Esophagus squamous epithelium (tissue), 5 donors: ENCODE measurements at regions not wholly inside any gene's neighbourhood (a gene's known extent, or its start where the extent isn't known, plus 50 kb on each side); places are given as distances from the start of the nearest gene placed in this dataset.

Experiments
- DNase-seq: peaks from one replicate; lab custom pipeline; 2025; lab: John Stamatoyannopoulos, UW
- H3K27ac ChIP-seq, 4 donors: fragments of 200-600 bp; sonication (generic); one replicate each; pipeline ENCODE4 v1.5.1; 2016 to 2019; ENCODE audit warnings: mild to moderate bottlenecking in 1 of 4
- H3K27me3 ChIP-seq, 4 donors: fragments of 200-600 bp; sonication (generic); 1 replicate in 3 of 4; 2 replicates in 1 of 4; pipeline versions ENCODE4 v1.5.1 to v1.6.0; 2017 to 2021; ENCODE audit warnings: antibody characterized with exemption in 1 of 4
- H3K36me3 ChIP-seq, 3 donors: fragments of 200-600 bp; sonication (generic); one replicate each; pipeline ENCODE4 v1.5.1; 2016 to 2019
- H3K4me1 ChIP-seq, 3 donors: fragments of 200-600 bp; sonication (generic); one replicate each; pipeline ENCODE4 v1.5.1; 2017 to 2019
- H3K4me3 ChIP-seq, 4 donors: fragments of 200-600 bp; sonication (generic); 1 replicate in 3 of 4; 2 replicates in 1 of 4; pipeline ENCODE4 v1.5.1; 2016 to 2019; ENCODE audit warnings: mild to moderate bottlenecking in 2 of 4, moderate library complexity in 1 of 4
- H3K9me3 ChIP-seq, 3 donors: fragments of 200-600 bp; sonication (generic); one replicate each; pipeline ENCODE4 v1.5.1; 2016 to 2019
- CTCF ChIP-seq, 6 experiments: fragments of 450-650 bp in 4 of 6; fragments of 200-600 bp in 2 of 6; sonication (generic) in 2 of 6; IDR thresholded peaks; one replicate each; pipeline ENCODE4 v1.5.1; 2016 to 2019; ENCODE audit warnings: antibody characterized with exemption in 6 of 6, mild to moderate bottlenecking in 4 of 6, moderate library complexity in 4 of 6
- POLR2A ChIP-seq, 4 donors: fragments of 450-650 bp; IDR thresholded peaks; one replicate each; pipeline ENCODE4 v1.6.1; 2017; ENCODE audit warnings: antibody characterized with exemption in 4 of 4, mild to moderate bottlenecking in 4 of 4, moderate library complexity in 3 of 4
- WGBS, 2 donors: methylation state at CpG; one replicate each; pipeline ENCODE4 v1.1.5; 2018; 5-methylcytosine and 5-hydroxymethylcytosine counted together
- intact Hi-C: fragments of 100-400 bp; cut with DNase I; formaldehyde crosslinking; loops from one replicate; pipeline ENCODE4 v1.15.0; 2022
- donor health status: DM: yes; HTN: yes; CAD: no.

- Histone ChIP-seq H3K9me3 (no peaks in the 10 kb centered on the region), H3K4me1 (no peaks in the 10 kb centered on the region), H3K27me3 (no peaks in the 10 kb centered on the region), H3K4me3 (no peak overlapping the region), H3K36me3 (no peaks in the 10 kb centered on the region), H3K27ac (no peak overlapping the region)
- 13 to 62% methylated on average over 1 of the region's 1 CpG for WGBS, 2 donors
- no peak for DNase-seq
- intact Hi-C loops: no loop called here
- TF ChIP-seq CTCF (IDR thresholded peaks at IDR 0.05): no peak
- TF ChIP-seq POLR2A (IDR thresholded peaks at IDR 0.05): no peak
These were observed 577.0 kb downstream of the CDH11 start for GRCh38 chr16:64544859-64545258.

GRCh38 chr16:64543441-64543840, 578.4 kb downstream of the CDH11 start:
- intact Hi-C loops: no loop called here
- no peak for DNase-seq
- no peaks in the 10 kb centered on the region for H3K36me3 ChIP-seq
- no peaks in the 10 kb centered on the region for H3K9me3 ChIP-seq
- TF ChIP-seq CTCF (IDR thresholded peaks at IDR 0.05) (no peak), POLR2A (IDR thresholded peaks at IDR 0.05) (no peak)
- 78 to 79% methylated on average over 4 of the region's 4 CpGs for WGBS, 2 donors
- no peak overlapping the region for H3K27ac ChIP-seq
- no peak overlapping the region for H3K4me3 ChIP-seq
- H3K4me1 ChIP-seq: no peaks in the 10 kb centered on the region
- H3K27me3 ChIP-seq: no peaks in the 10 kb centered on the region

- WGBS, 2 donors: 44 to 78% methylated on average over 1 of the region's 1 CpG
- H3K27ac ChIP-seq: no peak overlapping the region
- no peak for TF ChIP-seq CTCF (IDR thresholded peaks at IDR 0.05)
- TF ChIP-seq POLR2A (IDR thresholded peaks at IDR 0.05): no peak
- no peak for DNase-seq
- no peaks in the 10 kb centered on the region for H3K27me3 ChIP-seq
- no peak overlapping the region for H3K4me3 ChIP-seq
- H3K4me1 ChIP-seq: no peaks in the 10 kb centered on the region
- H3K9me3 ChIP-seq: no peaks in the 10 kb centered on the region
- H3K36me3 ChIP-seq: no peaks in the 10 kb centered on the region
- intact Hi-C loops: no loop called here
These were observed 578.8 kb downstream of the CDH11 start for GRCh38 chr16:64543031-64543430.

GRCh38 chr16:64542152-64542551, 579.7 kb downstream of the CDH11 start:
- no peaks in the 10 kb centered on the region for H3K4me1 ChIP-seq
- H3K27me3 ChIP-seq: no peaks in the 10 kb centered on the region
- TF ChIP-seq CTCF (IDR thresholded peaks at IDR 0.05): no peak
- no peaks in the 10 kb centered on the region for H3K36me3 ChIP-seq
- no peak overlapping the region for H3K4me3 ChIP-seq
- no peak overlapping the region for H3K27ac ChIP-seq
- no peaks in the 10 kb centered on the region for H3K9me3 ChIP-seq
- 73 to 74% methylated on average over 2 of the region's 2 CpGs for WGBS, 2 donors
- intact Hi-C loops: no loop called here
- no peak for DNase-seq

GRCh38 chr16:64541621-64542020, 580.2 kb downstream of the CDH11 start:
- no peaks in the 10 kb centered on the region for H3K27me3 ChIP-seq
- no peak overlapping the region for H3K27ac ChIP-seq
- intact Hi-C loops: no loop called here
- no peaks in the 10 kb centered on the region for H3K36me3 ChIP-seq
- TF ChIP-seq POLR2A (IDR thresholded peaks at IDR 0.05) (no peak), CTCF (IDR thresholded peaks at IDR 0.05) (no peak)
- no peak overlapping the region for H3K4me3 ChIP-seq
- no peaks in the 10 kb centered on the region for H3K4me1 ChIP-seq
- 47 to 59% methylated on average over 2 of the region's 2 CpGs for WGBS, 2 donors
- DNase-seq: no peak
- no peaks in the 10 kb centered on the region for H3K9me3 ChIP-seq
